ENCODE measurements at regions not wholly inside any gene's neighbourhood (a gene's known extent, or its start where the extent isn't known, plus 50 kb on each side); places are given as distances from the start of the nearest gene placed in this dataset.

DNA sequence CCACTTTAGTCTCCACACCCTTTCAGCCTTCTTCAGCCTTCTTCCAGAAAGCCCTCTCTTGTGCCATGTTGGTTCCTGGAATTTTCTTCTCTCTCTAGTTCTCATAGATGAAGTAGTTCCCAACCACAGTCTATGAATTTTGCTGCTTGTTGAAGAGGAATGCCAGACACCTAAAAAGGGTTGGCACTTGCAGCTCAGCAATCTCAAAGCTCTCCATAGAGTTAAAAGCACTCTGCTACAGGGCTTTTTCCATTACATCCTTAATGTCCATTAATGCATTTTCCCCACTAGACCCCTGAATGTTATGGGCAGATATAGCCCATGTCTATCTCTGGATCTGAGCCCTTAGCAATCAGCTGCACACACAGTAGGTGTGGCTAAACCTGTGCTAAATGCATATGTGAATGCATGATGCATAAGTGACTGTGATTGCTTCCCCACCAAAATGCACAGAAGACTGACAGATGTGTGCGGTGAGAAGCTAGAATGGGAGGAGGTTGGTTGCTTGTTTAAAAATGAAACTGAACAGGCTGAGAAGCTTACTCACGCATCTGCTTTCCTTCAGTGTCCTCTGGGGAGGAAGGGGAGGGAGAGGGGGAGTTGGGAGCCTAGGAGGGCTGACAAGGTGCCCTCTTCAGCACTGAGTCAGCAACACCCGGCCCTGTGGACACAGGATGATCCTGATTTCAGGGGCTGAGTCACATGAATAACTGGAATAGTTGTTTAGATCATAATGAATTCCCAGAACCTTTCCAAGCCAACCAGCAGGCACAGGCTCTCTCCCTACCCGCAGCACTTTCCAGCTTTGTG lies 146.1 kb upstream of the FGGY start:
- TF ChIP-seq POLR2AphosphoS5 (IDR thresholded peaks at IDR 0.05; ENCODE audit: low read depth) = no peak
- TF ChIP-seq, protein P1, sequence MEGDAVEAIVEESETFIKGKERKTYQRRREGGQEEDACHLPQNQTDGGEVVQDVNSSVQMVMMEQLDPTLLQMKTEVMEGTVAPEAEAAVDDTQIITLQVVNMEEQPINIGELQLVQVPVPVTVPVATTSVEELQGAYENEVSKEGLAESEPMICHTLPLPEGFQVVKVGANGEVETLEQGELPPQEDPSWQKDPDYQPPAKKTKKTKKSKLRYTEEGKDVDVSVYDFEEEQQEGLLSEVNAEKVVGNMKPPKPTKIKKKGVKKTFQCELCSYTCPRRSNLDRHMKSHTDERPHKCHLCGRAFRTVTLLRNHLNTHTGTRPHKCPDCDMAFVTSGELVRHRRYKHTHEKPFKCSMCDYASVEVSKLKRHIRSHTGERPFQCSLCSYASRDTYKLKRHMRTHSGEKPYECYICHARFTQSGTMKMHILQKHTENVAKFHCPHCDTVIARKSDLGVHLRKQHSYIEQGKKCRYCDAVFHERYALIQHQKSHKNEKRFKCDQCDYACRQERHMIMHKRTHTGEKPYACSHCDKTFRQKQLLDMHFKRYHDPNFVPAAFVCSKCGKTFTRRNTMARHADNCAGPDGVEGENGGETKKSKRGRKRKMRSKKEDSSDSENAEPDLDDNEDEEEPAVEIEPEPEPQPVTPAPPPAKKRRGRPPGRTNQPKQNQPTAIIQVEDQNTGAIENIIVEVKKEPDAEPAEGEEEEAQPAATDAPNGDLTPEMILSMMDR (IDR thresholded peaks at IDR 0.05; ENCODE audit: insufficient read depth, low read length) = no peak

Measured in HL-60 (cell line).